ENCODE measurements at regions not wholly inside any gene's neighbourhood (a gene's known extent, or its start where the extent isn't known, plus 50 kb on each side); places are given as distances from the start of the nearest gene placed in this dataset.
"Not testable (repeated sequence)": the region's sequence is repeated elsewhere in the genome, so short reads cannot be mapped to it uniquely, and the experiment has no call there.

DNA sequence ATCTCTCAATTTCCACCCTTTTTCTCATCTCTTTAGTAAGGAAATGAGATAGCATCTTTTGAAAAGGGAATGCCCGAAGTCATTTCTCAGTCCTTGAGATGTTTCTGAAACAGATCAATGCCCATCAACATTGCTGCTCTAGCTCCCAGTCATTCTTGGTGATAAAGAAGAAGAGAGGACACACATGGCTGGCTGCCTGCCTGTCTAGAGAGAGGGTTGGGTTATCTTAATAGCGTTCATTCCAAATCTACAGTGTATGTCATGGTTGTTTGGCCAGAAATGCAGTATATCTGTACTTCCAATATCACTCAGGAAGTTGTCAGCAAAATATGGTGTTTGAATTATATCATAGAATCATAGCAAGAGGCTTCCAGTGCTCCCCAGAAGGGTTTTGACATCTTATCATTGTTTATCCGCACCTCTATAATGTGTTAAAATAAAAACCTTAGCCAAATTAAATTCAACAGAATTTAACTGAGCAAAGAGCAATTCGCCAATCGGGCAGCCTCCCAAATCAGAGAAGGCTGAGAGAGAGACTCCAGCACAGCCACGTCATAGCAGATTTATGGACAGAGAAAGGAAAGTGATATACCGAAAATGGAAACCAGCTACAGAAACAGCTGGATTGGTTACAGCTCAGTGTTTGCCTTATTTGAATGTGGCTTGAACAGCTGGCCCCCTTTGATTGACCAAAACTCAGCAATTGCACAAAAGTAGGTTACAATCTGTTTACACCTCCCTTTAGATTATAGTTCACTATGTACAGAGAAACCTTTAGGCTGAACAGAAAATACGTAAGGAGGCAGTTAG lies 321.0 kb upstream of the FRG1 start:
- TF ChIP-seq, protein P1, sequence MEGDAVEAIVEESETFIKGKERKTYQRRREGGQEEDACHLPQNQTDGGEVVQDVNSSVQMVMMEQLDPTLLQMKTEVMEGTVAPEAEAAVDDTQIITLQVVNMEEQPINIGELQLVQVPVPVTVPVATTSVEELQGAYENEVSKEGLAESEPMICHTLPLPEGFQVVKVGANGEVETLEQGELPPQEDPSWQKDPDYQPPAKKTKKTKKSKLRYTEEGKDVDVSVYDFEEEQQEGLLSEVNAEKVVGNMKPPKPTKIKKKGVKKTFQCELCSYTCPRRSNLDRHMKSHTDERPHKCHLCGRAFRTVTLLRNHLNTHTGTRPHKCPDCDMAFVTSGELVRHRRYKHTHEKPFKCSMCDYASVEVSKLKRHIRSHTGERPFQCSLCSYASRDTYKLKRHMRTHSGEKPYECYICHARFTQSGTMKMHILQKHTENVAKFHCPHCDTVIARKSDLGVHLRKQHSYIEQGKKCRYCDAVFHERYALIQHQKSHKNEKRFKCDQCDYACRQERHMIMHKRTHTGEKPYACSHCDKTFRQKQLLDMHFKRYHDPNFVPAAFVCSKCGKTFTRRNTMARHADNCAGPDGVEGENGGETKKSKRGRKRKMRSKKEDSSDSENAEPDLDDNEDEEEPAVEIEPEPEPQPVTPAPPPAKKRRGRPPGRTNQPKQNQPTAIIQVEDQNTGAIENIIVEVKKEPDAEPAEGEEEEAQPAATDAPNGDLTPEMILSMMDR (conservative IDR thresholded peaks at IDR 0.05; ENCODE audit: low read depth, low read length): not testable (repeated sequence)
- TF ChIP-seq EZH2 (IDR thresholded peaks at IDR 0.05; ENCODE audit: low read length, unreplicated experiment); EZH2phosphoT487 (IDR thresholded peaks at IDR 0.05; ENCODE audit: borderline replicate concordance, low read length): not testable (repeated sequence)

All from PC-3 (cell line).